Body of pancreas (tissue), 4 donors: ENCODE measurements at regions not wholly inside any gene's neighbourhood (a gene's known extent, or its start where the extent isn't known, plus 50 kb on each side); places are given as distances from the start of the nearest gene placed in this dataset.

Experiments
- POLR2A ChIP-seq, 3 donors: fragments of 450-650 bp; IDR thresholded peaks; one replicate each; pipeline ENCODE4 v1.6.1; 2016; ENCODE audit warnings: antibody characterized with exemption in 3 of 3, mild to moderate bottlenecking in 2 of 3
- TF ChIP-seq, protein P1 (sequence below), 7 experiments: fragments of 450-650 bp in 4 of 7; fragments of 200-600 bp in 3 of 7; sonication (generic) in 3 of 7; IDR thresholded peaks; one replicate each; pipeline ENCODE4 v1.5.1; 2016 to 2019; ENCODE audit warnings: antibody characterized with exemption in 7 of 7

DNA sequence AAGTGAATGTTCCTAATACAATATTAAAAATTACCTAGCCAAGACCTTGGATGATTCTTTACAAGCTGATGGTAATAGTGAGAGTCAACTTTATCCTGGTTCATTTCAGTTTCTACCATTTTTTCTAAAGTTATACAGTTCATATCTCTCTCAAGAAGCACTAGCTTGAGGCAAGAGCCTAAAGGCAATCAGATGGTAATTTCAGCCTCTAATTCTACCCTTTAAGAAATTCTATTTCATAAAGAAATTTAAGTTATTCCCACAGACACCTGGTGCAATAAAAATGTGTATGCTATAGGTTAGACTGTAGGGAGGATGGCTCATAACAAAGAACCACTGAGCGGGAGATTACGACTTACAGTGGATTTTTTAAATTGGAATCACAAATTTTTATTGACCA is 984.2 kb upstream of the ADGRL3 start:
- TF ChIP-seq POLR2A (IDR thresholded peaks at IDR 0.05): no peak
- TF ChIP-seq, protein P1, sequence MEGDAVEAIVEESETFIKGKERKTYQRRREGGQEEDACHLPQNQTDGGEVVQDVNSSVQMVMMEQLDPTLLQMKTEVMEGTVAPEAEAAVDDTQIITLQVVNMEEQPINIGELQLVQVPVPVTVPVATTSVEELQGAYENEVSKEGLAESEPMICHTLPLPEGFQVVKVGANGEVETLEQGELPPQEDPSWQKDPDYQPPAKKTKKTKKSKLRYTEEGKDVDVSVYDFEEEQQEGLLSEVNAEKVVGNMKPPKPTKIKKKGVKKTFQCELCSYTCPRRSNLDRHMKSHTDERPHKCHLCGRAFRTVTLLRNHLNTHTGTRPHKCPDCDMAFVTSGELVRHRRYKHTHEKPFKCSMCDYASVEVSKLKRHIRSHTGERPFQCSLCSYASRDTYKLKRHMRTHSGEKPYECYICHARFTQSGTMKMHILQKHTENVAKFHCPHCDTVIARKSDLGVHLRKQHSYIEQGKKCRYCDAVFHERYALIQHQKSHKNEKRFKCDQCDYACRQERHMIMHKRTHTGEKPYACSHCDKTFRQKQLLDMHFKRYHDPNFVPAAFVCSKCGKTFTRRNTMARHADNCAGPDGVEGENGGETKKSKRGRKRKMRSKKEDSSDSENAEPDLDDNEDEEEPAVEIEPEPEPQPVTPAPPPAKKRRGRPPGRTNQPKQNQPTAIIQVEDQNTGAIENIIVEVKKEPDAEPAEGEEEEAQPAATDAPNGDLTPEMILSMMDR (IDR thresholded peaks at IDR 0.05): no peak
